HG03103 (cell line): ENCODE measurements at regions not wholly inside any gene's neighbourhood (a gene's known extent, or its start where the extent isn't known, plus 50 kb on each side); places are given as distances from the start of the nearest gene placed in this dataset.
"Not testable (repeated sequence)": the region's sequence is repeated elsewhere in the genome, so short reads cannot be mapped to it uniquely, and the experiment has no call there.

Source experiments
- ATAC-seq: cut with Tn5 transposase; IDR thresholded peaks from one replicate; pipeline ENCODE4 v1.9.1; 2021; ENCODE audit warnings: low read depth; ENCODE audit not compliant: unreplicated experiment

DNA sequence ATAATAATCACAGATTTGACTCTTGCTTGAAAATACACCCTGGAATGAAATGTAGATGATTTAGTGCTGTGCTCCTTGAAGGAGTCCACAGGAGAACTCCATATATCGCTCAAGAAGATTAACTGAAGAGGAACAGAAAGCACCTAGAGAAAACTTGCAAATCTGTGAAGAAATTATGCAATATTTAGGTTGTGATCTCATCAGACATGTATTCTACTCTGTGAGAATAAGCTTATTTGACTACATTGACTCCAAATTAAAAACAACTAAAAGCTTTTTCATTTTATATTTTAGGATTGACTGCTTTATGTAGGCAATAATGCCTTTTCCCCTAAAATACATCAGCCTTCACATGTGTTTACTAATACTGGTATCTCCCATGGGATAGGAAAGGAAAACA is 906.6 kb upstream of the LRATD1 start:
- ATAC-seq, result no peak

DNA sequence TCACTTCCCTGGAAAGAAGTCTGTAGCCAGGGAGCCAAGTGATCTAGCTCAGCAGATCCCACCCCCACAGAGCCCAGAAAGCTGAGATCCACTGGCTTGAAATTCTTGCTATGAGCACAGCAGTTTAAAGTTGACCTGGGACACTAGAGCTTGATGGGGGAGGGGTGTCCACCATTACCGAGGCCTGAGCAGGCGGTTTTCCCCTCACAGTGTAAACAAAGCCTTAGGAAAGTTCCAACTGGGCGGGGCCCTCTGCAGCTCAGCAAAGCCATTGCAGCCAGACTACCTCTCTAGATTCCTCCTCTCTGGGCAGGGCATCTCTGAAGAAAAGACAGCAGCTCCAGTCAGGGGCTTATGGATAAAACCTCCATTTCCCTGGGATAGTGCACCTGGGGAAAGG is 887.2 kb upstream of the LRATD1 start:
- ATAC-seq, result no peak

DNA sequence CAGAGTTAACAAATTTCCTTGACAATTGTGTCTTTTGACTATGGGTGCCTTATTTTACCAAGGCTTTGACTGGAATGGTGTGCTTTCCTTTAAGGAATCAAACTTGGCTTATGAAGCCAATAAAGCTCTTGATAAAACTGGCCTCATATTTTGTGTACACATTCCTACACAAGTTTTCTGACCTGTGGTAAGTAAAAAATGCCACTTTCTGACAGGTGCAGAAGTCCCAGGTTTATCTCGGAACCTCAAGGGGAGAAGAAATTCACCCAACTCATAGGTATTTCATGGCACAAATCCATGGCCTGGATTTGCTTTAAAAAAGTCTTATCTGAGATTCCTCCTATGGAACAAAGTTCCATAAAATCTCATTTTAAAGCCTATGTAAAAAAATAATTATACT is 880.6 kb upstream of the LRATD1 start:
- no peak for ATAC-seq

DNA sequence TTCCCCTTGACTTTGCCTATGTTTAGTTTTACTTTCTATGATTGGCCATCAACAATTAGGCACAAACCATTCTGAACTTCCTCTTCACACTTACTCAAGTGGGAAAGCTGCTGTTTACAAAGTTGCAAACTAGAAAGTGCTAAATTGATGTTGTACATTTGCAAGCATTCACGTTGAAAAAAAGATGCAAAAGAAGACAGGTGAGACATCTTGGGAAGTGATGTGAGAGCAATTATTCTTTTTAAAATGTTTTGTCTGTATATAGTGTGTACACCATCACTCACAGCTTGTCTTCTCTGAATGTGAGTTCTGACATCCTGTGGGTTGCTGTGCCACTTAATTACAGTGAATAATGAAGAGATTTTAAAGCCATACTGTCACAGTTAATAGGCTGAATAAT is 874.1 kb upstream of the LRATD1 start:
- no peak for ATAC-seq

DNA sequence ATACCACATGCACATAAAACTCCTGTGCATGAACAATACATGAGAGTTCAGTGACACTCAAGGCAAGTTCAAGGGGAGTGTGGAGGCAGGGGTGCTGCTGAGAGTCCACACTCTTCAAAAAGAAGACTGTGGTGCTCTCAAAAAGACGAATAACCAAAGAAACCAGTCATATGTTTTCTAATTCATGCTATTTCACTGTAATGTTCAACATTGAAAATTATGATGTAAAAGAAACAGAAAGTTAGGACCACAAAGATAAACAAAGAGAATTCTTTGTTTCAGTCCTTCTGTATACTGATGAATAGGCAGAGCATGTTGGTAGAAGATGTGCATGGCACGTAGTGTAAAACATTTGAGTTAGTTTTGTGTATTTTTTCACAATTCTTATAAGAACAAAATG is 864.2 kb upstream of the LRATD1 start:
- ATAC-seq, result no peak

DNA sequence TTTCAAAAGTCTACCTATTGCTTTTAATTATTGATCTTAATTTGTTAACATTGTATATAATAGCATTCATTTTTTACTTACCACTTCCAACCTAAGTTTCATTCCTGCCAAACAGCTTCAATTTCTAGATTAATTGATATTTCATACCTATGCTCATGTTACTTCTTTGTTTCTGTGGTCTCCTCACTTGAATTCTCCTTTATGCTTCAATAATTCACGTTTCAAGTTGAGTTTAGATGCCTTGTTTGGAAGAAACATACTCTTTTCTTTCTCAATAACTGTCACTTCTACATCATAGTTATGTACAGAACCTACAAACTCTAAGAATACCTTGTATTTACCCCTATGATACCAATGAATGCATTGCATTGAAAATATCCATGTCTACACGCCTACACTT is 862.2 kb upstream of the LRATD1 start:
- no peak for ATAC-seq

DNA sequence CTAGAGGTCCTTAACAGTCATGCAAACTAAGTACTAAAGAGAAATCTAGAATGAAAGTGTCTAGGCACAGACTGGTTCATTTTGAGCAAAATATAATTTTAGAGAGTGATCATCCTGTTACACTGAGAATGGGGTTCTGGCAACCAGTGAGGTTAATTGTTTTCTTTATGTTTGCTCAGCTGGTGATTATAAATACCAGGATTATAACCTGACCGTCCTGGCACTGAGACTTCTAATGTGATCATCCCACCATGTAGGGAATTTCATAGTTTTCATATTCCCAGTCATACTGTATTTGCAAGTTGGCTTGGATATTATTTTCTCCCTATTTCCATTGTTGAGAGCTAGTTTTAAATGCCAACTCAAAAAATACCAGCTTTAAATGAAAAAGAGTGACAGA is 852.5 kb upstream of the LRATD1 start:
- no peak for ATAC-seq

DNA sequence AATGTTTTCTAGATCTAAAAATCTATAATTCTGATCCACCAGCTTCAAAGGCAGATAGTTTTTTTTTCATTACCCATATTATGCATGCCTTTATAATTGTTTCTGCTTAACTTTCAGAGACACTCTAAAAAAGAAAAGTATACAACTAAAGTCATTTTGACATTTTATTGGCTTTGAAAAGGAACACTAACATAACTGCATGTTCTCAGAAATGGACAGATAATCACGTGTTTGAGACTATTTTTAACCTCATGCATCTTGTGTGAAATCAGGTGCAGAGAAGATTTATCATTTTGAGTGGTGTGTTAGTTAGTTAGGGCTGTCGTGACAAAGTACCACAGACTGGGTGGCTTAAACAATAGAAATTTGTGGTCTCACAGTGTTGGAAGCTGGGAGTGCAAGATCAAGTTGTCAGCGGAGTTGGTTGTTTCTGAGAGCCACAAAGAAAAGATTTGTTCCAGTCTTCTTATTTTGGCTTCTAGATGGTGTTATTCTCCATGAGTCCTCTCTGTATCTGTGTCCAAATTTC is 841.4 kb upstream of the LRATD1 start:
- no peak for ATAC-seq

DNA sequence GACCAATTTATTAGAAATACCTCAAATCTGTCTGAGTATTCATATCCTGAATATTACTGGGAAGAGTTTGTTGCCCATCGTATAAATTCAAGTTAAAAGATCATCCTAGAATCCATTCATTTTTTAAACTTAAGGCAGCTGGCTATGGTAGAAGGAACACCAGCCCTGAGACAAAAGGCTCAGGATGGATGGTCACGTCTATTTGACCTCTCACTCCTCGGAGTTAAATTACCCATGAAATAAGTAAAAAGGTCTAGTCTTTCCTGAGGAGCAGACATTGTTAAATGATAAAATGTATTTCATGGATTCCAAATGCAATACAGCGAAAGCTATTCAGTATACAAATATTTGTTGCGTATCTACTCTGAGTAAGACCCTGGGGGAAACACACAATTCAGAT is 826.0 kb upstream of the LRATD1 start:
- no peak for ATAC-seq

DNA sequence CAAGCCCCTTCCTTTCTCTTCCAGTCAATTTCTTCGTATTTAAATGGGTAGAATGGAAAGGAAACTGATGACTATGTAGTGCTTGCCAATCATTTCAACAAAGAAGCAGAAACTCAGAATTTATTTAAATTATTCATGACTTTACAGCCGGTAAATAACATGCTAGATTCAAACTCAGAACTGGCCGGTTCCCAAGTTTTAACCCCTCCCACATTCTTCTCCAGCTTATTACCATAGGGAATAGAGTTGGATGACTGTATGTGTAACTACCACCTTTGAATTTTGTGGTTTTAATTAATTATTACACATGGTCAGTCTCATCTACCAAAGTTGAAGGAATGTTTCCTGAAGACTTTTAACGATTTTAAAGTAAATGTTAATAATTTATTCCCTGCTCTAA is 819.3 kb upstream of the LRATD1 start:
- no peak for ATAC-seq

DNA sequence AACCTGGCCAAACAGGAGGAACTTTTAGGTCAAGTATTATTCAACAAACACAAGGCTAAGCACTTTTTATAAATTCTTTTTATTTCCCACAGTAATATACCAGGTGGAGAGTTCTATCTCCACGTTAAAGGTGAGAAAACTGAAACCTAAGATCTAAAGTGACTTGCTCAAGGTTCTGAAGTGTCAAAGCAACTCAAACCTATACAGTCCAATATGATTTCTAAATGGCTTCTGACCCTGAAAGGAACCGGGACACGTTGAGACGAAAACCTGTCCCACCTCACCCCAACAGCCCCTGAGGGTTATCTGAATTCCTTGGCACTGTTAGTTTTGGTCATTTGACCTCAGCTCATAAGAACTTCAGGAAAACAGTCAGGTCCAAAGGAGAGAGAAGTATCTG is 814.5 kb upstream of the LRATD1 start:
- no peak for ATAC-seq

DNA sequence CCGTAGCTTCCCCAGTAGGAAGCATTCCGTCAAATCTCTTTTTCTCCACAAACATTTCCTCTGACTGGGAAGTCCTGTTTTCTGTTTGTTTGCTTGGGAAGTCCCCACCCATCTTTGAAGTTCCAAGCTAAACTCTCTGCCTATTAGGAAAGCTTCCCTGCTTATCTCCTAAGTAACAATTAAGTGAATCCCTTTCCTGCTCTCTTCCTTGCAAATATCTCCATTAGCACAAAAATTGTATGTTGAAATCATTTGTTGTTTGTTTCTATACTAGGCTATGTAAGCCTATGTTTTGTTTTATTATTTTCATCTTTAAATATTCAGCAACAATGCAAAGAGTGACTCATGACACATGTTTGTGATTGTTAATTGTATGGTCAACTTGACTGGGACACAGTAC is 812.6 kb upstream of the LRATD1 start:
- ATAC-seq, result no peak

DNA sequence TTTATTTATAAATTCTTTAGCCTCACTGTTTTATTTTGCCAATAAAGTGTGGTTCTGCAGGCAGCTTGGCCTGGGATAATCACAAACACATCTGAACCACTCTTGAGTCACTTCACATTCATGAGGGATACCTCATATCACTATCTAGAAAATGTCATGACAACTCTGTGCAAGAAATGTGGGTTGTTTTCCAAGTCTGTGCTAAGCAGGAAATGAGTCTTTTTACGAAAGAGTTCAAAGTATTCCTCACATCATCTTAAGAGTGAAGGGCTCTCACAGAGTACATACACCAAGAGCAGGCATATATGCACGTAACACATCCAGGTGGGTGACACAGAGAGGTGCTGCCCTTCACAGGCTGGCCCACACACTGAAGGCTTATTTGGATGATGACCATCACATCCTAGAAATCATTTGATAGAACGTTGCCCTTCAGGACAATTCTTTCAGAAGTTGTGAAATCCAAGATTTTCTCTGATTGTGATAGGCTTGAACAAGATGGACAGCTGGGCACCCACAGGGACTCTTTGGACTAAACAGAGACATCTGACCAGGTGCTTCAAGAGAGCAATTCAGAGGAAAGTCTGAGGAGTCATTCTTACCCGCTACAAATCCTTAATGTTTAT is 811.1 kb upstream of the LRATD1 start:
- ATAC-seq, result no peak

DNA sequence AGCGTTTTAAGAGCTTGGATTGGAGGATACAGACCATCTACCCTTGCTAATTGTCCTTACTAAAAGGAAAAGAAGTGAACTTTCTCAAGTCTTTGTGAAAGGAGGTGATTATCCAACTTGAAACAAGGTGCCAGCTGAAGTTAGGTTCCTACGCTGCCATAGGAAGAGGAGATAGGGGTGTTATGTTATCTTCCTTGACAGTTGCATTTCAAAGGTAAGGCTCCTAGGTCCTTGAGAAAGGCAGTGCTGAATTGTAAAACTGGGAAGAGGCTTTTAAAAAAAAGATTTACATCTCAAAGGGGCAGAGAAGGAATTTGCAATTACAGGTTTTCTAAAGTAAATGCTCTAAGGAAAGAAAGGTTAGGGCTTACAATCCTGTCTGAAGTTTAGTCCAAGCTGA is 810.2 kb upstream of the LRATD1 start:
- ATAC-seq, result no peak

DNA sequence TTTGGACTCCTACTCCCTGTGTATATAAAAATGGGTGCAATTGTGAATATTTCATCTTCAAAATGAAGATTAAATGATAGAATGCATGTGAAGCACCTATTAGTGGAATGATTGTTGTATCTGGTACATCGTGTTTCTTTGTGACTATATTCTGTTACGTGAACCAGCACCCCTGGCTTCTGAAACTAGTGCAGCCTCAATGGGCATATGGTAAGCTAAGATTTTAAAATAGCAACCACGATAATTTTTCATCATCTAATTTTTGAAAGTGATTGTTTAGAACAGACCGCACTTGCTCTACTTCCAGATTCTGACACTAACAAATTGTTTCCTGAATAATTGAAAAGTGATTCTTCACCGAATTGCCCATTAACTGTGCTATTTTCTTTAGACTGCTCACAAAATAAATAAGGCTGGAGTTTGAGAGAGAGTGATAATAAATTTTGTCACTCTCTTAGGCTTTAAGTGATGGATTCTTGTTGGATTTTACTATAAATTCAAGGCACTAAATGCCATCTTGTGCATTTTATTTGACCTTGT is 806.1 kb upstream of the LRATD1 start:
- ATAC-seq, result no peak

DNA sequence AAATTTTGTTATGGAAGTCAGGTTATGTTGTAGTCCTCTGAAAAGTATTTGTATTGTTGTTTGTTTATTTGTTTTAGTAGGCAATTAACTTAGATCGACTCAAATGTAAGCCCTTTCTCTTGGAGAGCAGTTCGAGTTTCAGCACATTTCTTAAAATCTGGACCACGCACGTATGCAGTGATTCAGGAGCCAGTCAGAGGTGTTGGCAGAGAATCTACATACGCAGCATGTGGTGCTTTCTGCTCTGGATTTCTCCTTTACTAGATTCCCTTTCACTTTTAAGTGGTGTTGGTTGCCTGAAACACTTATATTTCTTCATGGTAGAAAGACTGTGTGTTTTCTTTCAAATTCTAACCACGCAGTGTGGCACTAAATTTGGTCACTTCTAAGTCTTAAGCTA is 773.9 kb upstream of the LRATD1 start:
- ATAC-seq, result no peak

DNA sequence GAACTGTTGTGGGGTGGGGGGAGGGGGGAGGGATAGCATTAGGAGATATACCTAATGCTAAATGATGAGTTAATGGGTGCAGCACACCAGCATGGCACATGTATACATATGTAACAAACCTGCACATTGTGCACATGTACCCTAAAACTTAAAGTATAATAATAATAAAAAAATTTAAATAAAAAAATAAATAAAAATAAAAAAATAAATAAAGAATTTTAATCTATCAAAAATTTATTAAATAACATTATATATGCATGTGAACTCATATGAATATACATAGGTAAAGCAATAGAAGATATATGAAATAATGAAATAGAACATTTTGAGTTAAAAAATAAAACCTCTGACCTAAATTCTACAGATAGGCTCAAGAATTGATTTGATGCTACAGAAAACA is 764.2 kb upstream of the LRATD1 start:
- ATAC-seq, result not testable (repeated sequence)

DNA sequence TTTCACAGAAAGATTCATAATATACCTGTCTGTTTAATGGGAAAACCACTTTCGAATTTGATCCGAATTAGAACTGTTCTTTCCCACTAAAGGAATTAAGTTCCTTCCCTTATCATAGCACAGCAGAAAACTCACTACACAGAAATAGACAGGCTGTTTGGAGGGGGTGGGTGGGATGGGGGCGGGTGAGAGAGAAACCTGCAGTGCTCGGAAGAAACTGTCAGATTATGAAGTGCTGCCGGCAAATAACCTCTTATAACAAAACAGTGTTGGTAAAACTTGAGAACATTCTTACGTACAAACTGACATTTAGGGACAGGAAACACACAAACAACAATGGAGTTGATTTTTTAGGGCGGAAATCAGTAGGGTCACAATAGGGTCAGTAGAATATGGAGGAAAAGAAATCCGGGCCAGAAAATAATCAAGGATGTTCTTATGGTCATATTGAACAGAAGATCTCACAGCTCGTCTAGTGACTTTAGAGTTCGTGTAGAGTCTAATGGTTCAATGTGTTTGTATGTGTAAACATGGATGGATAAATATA is 756.0 kb upstream of the LRATD1 start:
- no peak for ATAC-seq

DNA sequence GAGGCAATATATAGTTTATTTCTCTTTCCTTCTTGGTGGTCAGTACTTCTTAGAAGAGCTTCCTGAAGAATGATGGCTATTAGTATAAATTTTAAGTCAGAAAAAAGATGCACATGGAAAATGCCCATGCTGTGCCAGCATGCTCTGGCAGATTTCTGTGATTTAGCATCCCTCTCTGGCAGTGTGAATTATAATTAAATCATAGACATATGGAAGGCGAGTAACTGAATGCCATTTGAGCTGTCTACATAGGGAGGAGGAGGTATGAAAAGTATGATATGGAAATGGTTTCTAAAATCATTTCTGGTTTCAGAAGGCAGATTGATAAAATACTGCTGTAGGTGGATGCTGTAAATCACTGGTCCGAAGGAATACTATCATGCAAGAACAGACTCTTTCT is 754.9 kb upstream of the LRATD1 start:
- no peak for ATAC-seq

DNA sequence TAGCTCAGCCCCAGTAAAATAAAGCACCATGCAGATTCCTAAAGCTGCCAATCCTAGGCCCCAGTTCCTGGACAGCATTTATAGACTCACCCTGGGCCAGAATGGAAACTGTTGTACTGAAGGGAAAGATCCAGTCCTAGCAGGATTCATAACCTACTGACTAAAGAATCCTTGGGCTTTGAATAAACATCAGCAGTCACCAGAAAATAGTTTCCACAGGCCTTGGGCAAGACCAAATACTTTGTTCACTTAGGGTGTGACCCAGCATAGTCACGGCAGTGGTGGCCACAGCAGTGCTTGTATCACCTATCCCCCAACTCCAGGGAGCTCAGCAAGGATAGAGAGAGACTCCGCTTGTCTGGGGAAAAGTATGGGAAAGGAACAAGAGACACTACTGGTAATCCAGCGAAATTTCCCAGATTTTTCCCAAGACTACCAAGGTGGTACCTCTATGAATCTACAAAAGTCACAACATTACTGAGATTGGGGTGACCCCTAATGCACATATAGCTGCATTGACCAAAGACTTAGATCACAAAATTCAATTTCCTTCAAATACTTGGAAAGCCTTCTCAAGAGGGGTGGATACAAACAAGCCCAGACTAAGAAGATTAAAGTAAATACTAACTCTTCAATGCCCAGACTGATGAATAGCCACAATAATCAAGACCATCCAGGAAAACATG is 748.1 kb upstream of the LRATD1 start:
- no peak for ATAC-seq

DNA sequence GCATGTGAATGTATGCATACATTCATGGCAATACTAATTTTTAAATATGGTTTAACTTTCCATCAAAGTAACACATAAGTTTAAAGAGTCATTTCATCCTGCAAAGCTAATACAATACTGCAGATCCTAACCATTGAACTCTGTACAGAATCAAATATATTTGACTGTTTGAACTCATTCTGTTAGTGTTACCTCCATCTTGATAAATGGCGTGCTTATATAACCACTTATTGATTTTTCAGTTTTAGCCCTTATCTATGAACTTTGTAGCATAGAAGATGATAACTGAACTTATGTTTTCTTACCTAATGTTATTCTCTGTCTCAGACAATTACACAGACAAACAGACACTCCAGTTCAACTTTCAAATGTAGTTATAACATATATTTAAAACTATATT is 731.0 kb upstream of the LRATD1 start:
- no peak for ATAC-seq

DNA sequence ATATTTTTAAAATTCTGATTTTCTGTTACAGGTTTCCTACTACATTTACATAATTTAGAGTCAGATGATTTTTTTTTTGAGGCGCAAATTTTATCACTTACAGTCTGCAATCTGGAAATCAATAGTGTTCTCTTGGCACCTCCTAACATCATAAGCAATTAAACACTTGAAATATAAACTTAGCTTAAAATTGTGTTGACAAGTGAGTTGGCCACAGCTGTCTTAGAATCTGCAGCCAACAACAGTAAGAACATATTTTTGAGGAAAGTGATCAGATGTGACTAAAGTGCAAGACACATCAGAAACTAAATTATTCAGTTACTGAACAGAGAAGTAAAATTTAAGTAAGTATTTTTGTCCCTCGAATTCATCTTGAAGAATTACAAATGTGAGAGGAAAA is 726.7 kb upstream of the LRATD1 start:
- ATAC-seq, result no peak
